ENCODE measurements at regions not wholly inside any gene's neighbourhood (a gene's known extent, or its start where the extent isn't known, plus 50 kb on each side); places are given as distances from the start of the nearest gene placed in this dataset.

DNA sequence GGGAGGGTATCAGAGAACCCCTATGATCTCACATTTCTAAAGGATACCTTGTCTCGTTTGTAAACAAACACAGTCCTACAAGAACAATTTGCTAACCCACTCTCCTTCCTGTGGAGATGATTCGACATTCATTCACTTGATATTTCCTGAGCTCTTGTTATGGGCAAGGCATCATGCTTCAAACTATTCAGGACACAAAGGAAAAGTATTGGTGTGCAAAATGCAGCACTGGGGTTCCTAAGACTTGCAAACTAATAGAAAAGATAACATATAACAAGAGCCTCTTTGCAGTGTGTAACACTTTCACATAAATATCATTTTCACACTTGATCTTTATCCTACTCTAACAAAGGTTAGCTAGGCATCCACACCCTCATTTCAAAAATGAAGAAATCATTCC, 211.5 kb upstream of the BLID start:
- no peak overlapping the region for H3K4me3 ChIP-seq (ENCODE audit: low read depth in 1 of 2, low read length in 2 of 2)
- no peaks in the 10 kb centered on the region for H3K4me1 ChIP-seq (ENCODE audit: control insufficient read depth in 1 of 2, insufficient read depth in 2 of 2, low read length in 2 of 2)
- H3K27me3 ChIP-seq (ENCODE audit: control insufficient read depth in 1 of 2, insufficient read depth in 2 of 2, low read length in 2 of 2): no peaks in the 10 kb centered on the region
- no peaks in the 10 kb centered on the region for H3K9me3 ChIP-seq (ENCODE audit: control insufficient read depth in 1 of 2, low read length in 2 of 2)
- H3K9ac ChIP-seq (ENCODE audit: low read depth in 1 of 2, low read length in 2 of 2): no peak overlapping the region
- H3K27ac ChIP-seq (ENCODE audit: low read depth, low read length): no peak overlapping the region
- no peaks in the 10 kb centered on the region for H3K36me3 ChIP-seq (ENCODE audit: control insufficient read depth in 1 of 2, insufficient read depth in 2 of 2, low read length in 2 of 2)

DNA sequence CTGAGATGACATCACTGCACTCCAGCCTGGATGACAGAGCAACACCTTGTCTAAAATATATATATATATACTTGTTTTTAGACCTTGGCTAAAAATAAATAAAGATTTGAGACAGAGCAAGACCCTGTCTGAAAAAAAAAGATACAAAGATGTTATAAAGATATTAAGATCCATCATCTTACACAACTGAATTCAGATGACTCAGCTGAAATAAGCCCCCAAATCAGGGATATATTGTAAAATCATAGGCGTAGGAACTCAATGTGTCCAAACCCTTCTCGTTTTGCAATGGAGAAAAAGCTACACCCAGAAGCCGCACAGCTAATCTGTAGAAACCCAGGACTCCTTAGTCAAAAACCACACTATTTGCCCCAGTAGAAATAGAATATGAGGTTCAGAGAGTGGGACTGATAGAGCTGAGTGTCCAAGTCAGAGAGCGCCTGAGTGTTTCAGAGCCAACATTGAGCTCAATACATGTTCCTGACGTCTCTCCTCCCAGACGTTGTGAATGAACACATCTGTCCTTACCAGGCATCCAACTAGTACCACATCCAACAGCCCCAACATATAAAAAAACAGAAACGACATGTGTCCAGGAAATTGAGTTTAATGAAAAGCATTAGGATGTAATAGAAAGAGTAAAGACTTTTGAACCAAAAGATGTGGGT, 207.9 kb upstream of the BLID start:
- H3K9me3 ChIP-seq (ENCODE audit: control insufficient read depth in 1 of 2, low read length in 2 of 2): no peaks in the 10 kb centered on the region
- no peak overlapping the region for H3K9ac ChIP-seq (ENCODE audit: low read depth in 1 of 2, low read length in 2 of 2)
- H3K27me3 ChIP-seq (ENCODE audit: control insufficient read depth in 1 of 2, insufficient read depth in 2 of 2, low read length in 2 of 2): no peaks in the 10 kb centered on the region
- H3K4me1 ChIP-seq (ENCODE audit: control insufficient read depth in 1 of 2, insufficient read depth in 2 of 2, low read length in 2 of 2): no peaks in the 10 kb centered on the region
- no peak overlapping the region for H3K27ac ChIP-seq (ENCODE audit: low read depth, low read length)
- no peak overlapping the region for H3K4me3 ChIP-seq (ENCODE audit: low read depth in 1 of 2, low read length in 2 of 2)
- H3K36me3 ChIP-seq (ENCODE audit: control insufficient read depth in 1 of 2, insufficient read depth in 2 of 2, low read length in 2 of 2): no peaks in the 10 kb centered on the region

DNA sequence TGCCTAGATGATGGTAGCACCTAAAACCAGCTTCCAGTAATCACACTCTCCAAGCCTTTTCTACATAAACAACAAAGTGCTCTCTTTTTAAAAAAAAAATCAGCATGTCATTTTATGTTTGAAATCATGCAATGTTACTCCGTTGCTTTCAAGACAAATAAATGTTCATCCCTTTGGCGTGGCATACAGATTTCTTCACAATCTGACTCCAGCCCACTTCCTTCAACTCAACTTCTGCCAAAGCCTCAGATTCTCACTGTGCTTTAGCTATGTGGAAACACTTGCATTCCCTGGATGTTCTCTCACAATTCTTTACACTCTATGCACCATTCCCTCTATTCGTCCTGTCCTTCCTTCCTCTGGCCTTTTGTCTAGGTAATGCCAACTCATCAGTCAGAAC, 206.3 kb upstream of the BLID start:
- H3K27me3 ChIP-seq (ENCODE audit: control insufficient read depth in 1 of 2, insufficient read depth in 2 of 2, low read length in 2 of 2): no peaks in the 10 kb centered on the region
- no peak overlapping the region for H3K9ac ChIP-seq (ENCODE audit: low read depth in 1 of 2, low read length in 2 of 2)
- H3K4me1 ChIP-seq (ENCODE audit: control insufficient read depth in 1 of 2, insufficient read depth in 2 of 2, low read length in 2 of 2): no peaks in the 10 kb centered on the region
- no peaks in the 10 kb centered on the region for H3K36me3 ChIP-seq (ENCODE audit: control insufficient read depth in 1 of 2, insufficient read depth in 2 of 2, low read length in 2 of 2)
- no peak overlapping the region for H3K4me3 ChIP-seq (ENCODE audit: low read depth in 1 of 2, low read length in 2 of 2)
- H3K9me3 ChIP-seq (ENCODE audit: control insufficient read depth in 1 of 2, low read length in 2 of 2): no peaks in the 10 kb centered on the region
- H3K27ac ChIP-seq (ENCODE audit: low read depth, low read length): no peak overlapping the region

DNA sequence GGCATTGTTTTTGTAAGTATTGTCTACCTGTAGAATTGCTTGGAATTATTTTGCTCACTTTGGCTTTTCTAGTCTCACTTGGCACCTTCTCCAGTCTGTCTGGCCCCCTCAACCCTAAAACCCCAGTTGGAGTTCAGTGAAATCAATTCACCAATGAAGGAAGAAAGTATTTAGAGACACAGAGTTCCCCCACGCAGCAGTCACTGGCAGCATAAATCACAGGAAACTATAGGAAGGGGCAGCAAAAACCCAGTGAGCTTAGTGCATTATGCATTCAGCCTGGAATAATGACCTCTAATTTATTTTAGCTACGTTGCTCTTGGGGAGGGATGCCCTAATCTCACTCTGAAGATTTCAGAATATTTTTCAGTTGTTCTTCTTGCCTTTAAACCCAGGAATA, 204.7 kb upstream of the BLID start:
- no peaks in the 10 kb centered on the region for H3K4me1 ChIP-seq (ENCODE audit: control insufficient read depth in 1 of 2, insufficient read depth in 2 of 2, low read length in 2 of 2)
- H3K36me3 ChIP-seq (ENCODE audit: control insufficient read depth in 1 of 2, insufficient read depth in 2 of 2, low read length in 2 of 2): no peaks in the 10 kb centered on the region
- no peaks in the 10 kb centered on the region for H3K9me3 ChIP-seq (ENCODE audit: control insufficient read depth in 1 of 2, low read length in 2 of 2)
- H3K4me3 ChIP-seq (ENCODE audit: low read depth in 1 of 2, low read length in 2 of 2): no peak overlapping the region
- no peak overlapping the region for H3K9ac ChIP-seq (ENCODE audit: low read depth in 1 of 2, low read length in 2 of 2)
- H3K27ac ChIP-seq (ENCODE audit: low read depth, low read length): no peak overlapping the region
- no peaks in the 10 kb centered on the region for H3K27me3 ChIP-seq (ENCODE audit: control insufficient read depth in 1 of 2, insufficient read depth in 2 of 2, low read length in 2 of 2)

DNA sequence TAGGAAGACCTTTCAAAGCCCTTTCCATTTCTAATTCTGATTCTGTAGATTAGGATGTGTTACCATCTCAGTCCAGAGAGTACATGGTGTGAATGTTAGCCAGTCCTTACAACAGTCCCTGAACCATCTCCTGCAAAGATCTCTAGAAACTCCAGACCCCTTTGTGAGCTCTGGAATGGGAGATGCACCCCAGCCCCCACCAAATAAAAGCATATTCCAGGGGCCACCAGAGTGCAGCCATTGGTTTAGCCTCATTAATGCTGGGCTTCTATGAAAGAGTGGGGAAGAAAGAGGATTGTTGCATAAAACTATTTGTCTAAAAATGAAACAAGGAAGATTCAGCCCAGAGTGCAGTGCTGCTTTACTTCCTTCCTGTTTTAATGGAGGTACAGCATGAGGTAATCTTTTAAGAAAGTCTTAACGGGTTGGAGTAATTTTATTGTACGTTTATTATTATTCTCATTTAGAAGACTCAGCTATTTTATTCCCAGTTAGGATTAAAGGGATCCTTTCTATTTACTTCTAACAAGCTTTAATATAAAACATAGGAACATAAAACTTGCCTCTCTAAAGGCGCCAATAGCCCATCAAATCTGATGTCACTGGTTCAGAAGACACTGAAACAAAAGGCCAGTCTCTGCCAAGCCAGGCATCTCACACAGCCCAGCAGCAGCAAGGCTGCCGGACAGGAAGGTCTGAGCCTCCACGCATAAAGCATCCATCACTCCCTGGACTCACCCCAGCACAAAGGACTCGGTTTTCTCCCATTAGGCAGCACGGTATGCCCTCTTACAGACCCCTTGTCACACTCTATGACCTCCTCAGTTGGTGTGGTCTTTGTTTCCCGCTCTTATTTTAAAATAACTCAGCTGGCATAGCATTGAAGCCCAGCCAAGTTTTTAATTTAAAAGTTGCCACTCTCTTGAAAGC, 203.9 kb upstream of the BLID start:
- Histone ChIP-seq H3K36me3 (ENCODE audit: control insufficient read depth in 1 of 2, insufficient read depth in 2 of 2, low read length in 2 of 2) (no peaks in the 10 kb centered on the region), H3K27me3 (ENCODE audit: control insufficient read depth in 1 of 2, insufficient read depth in 2 of 2, low read length in 2 of 2) (no peaks in the 10 kb centered on the region), H3K9me3 (ENCODE audit: control insufficient read depth in 1 of 2, low read length in 2 of 2) (no peaks in the 10 kb centered on the region), H3K27ac (ENCODE audit: low read depth, low read length) (no peak overlapping the region), H3K4me1 (ENCODE audit: control insufficient read depth in 1 of 2, insufficient read depth in 2 of 2, low read length in 2 of 2) (no peaks in the 10 kb centered on the region), H3K4me3 (ENCODE audit: low read depth in 1 of 2, low read length in 2 of 2) (no peak overlapping the region), H3K9ac (ENCODE audit: low read depth in 1 of 2, low read length in 2 of 2) (no peak overlapping the region)

DNA sequence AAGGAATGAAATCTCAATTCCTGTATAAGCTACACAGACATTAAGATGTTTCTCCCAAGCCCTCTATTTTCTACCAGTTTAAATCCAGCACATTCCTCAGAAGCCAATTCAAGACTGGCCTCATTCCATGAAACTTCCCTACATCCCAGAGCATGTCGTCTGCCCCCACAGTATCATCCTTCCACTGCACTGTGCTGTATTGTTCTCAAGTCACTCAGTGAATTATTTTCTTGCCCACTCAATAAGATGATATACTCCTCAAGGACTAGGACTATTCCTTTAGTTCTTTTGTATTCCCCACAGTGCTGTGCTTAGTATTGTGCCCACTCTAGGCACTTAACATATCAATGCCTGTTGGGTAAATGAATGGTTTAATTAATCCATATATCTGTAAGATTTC, 203.1 kb upstream of the BLID start:
- H3K27ac ChIP-seq (ENCODE audit: low read depth, low read length): no peak overlapping the region
- no peaks in the 10 kb centered on the region for H3K27me3 ChIP-seq (ENCODE audit: control insufficient read depth in 1 of 2, insufficient read depth in 2 of 2, low read length in 2 of 2)
- no peaks in the 10 kb centered on the region for H3K4me1 ChIP-seq (ENCODE audit: control insufficient read depth in 1 of 2, insufficient read depth in 2 of 2, low read length in 2 of 2)
- H3K9ac ChIP-seq (ENCODE audit: low read depth in 1 of 2, low read length in 2 of 2): no peak overlapping the region
- no peaks in the 10 kb centered on the region for H3K9me3 ChIP-seq (ENCODE audit: control insufficient read depth in 1 of 2, low read length in 2 of 2)
- no peak overlapping the region for H3K4me3 ChIP-seq (ENCODE audit: low read depth in 1 of 2, low read length in 2 of 2)
- no peaks in the 10 kb centered on the region for H3K36me3 ChIP-seq (ENCODE audit: control insufficient read depth in 1 of 2, insufficient read depth in 2 of 2, low read length in 2 of 2)

DNA sequence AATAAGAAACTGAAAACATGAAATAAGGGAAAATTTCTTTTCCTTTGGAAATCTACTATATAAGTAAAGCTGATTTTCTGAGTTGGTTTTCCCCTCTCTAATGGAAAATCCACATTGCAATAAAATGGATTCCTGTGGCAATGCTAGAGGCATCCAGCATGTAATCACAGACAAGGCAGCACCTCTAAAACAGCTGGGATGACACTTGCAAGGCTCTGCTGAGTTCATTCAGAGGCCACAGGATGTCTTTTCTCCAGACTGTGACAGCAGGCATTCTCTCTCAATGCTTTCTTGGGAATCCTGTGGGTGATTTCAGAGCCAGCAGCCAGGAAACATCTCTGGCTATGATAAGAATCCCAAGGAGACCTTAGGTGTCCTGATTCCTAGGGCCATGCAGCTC, 201.3 kb upstream of the BLID start:
- no peaks in the 10 kb centered on the region for H3K36me3 ChIP-seq (ENCODE audit: control insufficient read depth in 1 of 2, insufficient read depth in 2 of 2, low read length in 2 of 2)

DNA sequence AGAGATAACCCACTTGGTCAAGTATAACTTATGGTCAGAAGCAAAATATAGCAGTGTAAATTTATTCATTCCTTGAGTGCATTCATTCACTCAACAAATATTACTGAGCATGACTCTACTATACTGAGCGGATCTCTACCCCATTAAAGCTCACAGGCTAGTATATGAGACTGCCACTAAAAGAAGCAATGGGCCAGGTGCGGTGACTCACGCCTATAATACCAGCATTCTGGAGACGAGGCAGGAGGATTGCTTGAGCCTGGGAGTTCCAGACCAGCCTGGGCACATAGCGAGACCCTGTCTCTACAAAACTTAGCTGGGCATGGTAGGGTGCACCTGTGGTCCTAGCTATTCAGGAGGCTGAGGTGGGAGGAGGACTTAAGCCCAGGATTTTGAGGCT, 197.6 kb upstream of the BLID start:
- no peak overlapping the region for H3K27ac ChIP-seq (ENCODE audit: low read depth, low read length)
- H3K4me3 ChIP-seq (ENCODE audit: low read depth in 1 of 2, low read length in 2 of 2): no peak overlapping the region
- H3K4me1 ChIP-seq (ENCODE audit: control insufficient read depth in 1 of 2, insufficient read depth in 2 of 2, low read length in 2 of 2): no peaks in the 10 kb centered on the region
- H3K36me3 ChIP-seq (ENCODE audit: control insufficient read depth in 1 of 2, insufficient read depth in 2 of 2, low read length in 2 of 2): no peaks in the 10 kb centered on the region
- no peaks in the 10 kb centered on the region for H3K9me3 ChIP-seq (ENCODE audit: control insufficient read depth in 1 of 2, low read length in 2 of 2)
- H3K27me3 ChIP-seq (ENCODE audit: control insufficient read depth in 1 of 2, insufficient read depth in 2 of 2, low read length in 2 of 2): no peaks in the 10 kb centered on the region
- H3K9ac ChIP-seq (ENCODE audit: low read depth in 1 of 2, low read length in 2 of 2): no peak overlapping the region

More for the DNA sequence above, 201.3 kb upstream of the BLID start:
- no peak overlapping the region for H3K4me3 ChIP-seq (ENCODE audit: low read depth in 1 of 2, low read length in 2 of 2)
- no peaks in the 10 kb centered on the region for H3K9me3 ChIP-seq (ENCODE audit: control insufficient read depth in 1 of 2, low read length in 2 of 2)
- no peak overlapping the region for H3K27ac ChIP-seq (ENCODE audit: low read depth, low read length)
- H3K27me3 ChIP-seq (ENCODE audit: control insufficient read depth in 1 of 2, insufficient read depth in 2 of 2, low read length in 2 of 2): no peaks in the 10 kb centered on the region
- no peaks in the 10 kb centered on the region for H3K4me1 ChIP-seq (ENCODE audit: control insufficient read depth in 1 of 2, insufficient read depth in 2 of 2, low read length in 2 of 2)
- no peak overlapping the region for H3K9ac ChIP-seq (ENCODE audit: low read depth in 1 of 2, low read length in 2 of 2)

DNA sequence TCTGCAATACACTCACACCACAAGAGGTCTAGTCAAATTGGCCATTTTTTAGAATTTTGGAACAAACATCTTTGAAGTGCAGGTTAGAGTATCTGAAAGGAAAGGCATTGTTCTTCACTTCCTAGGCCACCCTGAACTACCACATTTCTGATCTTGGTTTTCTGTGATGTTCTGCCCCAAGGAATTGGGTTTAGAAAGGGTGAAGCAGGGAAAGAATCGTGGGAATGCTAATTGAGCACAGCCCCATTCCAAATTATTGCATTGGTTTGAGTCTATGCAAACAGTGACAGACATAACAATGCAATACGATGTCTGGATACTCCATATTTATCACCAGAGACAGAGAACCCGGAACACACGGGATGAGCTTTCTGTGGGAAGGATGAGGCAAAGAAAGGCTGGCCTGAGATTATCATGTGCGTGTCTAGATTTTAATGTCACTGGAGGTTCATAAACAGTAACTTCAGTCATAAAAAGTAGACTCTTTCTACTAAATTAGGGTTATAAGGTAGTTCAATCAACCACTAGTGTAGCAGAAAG, 195.3 kb upstream of the BLID start:
- no peaks in the 10 kb centered on the region for H3K4me1 ChIP-seq (ENCODE audit: control insufficient read depth in 1 of 2, insufficient read depth in 2 of 2, low read length in 2 of 2)
- no peaks in the 10 kb centered on the region for H3K36me3 ChIP-seq (ENCODE audit: control insufficient read depth in 1 of 2, insufficient read depth in 2 of 2, low read length in 2 of 2)
- no peaks in the 10 kb centered on the region for H3K27me3 ChIP-seq (ENCODE audit: control insufficient read depth in 1 of 2, insufficient read depth in 2 of 2, low read length in 2 of 2)
- H3K9me3 ChIP-seq (ENCODE audit: control insufficient read depth in 1 of 2, low read length in 2 of 2): no peaks in the 10 kb centered on the region
- H3K9ac ChIP-seq (ENCODE audit: low read depth in 1 of 2, low read length in 2 of 2): no peak overlapping the region
- H3K4me3 ChIP-seq (ENCODE audit: low read depth in 1 of 2, low read length in 2 of 2): no peak overlapping the region
- no peak overlapping the region for H3K27ac ChIP-seq (ENCODE audit: low read depth, low read length)

DNA sequence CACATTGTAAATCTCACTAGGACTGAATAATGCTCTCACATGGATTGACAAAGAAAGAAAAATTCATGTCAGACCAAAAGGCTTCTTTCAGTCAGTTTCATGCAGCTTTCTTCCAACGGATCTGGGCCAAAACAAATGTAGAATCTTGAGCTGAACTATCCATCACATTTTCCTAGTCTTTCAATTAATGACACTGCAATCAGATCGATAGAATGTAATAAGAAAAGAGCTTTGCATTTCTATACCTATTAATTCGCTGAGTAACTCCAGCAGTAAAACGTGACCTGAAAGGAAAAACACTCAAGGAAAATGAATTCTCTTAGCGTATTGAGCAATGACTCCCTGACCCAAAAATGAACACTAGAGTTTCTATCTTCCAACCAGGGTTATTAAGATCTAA, 194.8 kb upstream of the BLID start:
- Histone ChIP-seq H3K4me1 (ENCODE audit: control insufficient read depth in 1 of 2, insufficient read depth in 2 of 2, low read length in 2 of 2) (no peaks in the 10 kb centered on the region), H3K9ac (ENCODE audit: low read depth in 1 of 2, low read length in 2 of 2) (no peak overlapping the region), H3K27ac (ENCODE audit: low read depth, low read length) (no peak overlapping the region), H3K9me3 (ENCODE audit: control insufficient read depth in 1 of 2, low read length in 2 of 2) (no peaks in the 10 kb centered on the region), H3K27me3 (ENCODE audit: control insufficient read depth in 1 of 2, insufficient read depth in 2 of 2, low read length in 2 of 2) (no peaks in the 10 kb centered on the region), H3K36me3 (ENCODE audit: control insufficient read depth in 1 of 2, insufficient read depth in 2 of 2, low read length in 2 of 2) (no peaks in the 10 kb centered on the region), H3K4me3 (ENCODE audit: low read depth in 1 of 2, low read length in 2 of 2) (no peak overlapping the region)
